GM23338 (cell line): ENCODE measurements at regions not wholly inside any gene's neighbourhood (a gene's known extent, or its start where the extent isn't known, plus 50 kb on each side); places are given as distances from the start of the nearest gene placed in this dataset.

Source experiments
- ATAC-seq: fragments of 200-7000 bp; cut with Tn5 transposase; 3 replicates; pipeline ENCODE4 v1.9.1; 2020
- DNase-seq: peaks from one replicate; pipeline ENCODE4 v3.0.0-alpha.2; 2015; ENCODE audit warnings: low spot score
- H2AFZ ChIP-seq: fragments of 200-600 bp; sonication (generic); 2 replicates; pipeline ENCODE4 v1.8.0; 2016; ENCODE audit warnings: antibody characterized with exemption, mild to moderate bottlenecking, moderate library complexity
- H3F3A ChIP-seq: fragments of 200-600 bp; sonication (generic); replicated peaks from 2 replicates; pipeline ENCODE4 v1.8.0; 2017; ENCODE audit warnings: antibody characterized with exemption, mixed run types, low read depth
- H3K27ac ChIP-seq: fragments of 200-600 bp; sonication (generic); 2 replicates; pipeline ENCODE4 v1.6.1; 2016; ENCODE audit warnings: low read depth
- H3K27me3 ChIP-seq: fragments of 200-600 bp; sonication (generic); 2 replicates; pipeline ENCODE4 v1.8.0; 2016; ENCODE audit warnings: mild to moderate bottlenecking, mixed run types, moderate library complexity; ENCODE audit not compliant: insufficient read depth
- H3K36me3 ChIP-seq: fragments of 200-600 bp; sonication (generic); 2 replicates; pipeline ENCODE4 v1.8.0; 2016; ENCODE audit warnings: mild to moderate bottlenecking; ENCODE audit not compliant: insufficient read depth
- H3K4me1 ChIP-seq: fragments of 200-600 bp; sonication (generic); 2 replicates; pipeline ENCODE4 v1.8.0; 2016; ENCODE audit warnings: mild to moderate bottlenecking, moderate library complexity; ENCODE audit not compliant: insufficient read depth
- H3K4me2 ChIP-seq: fragments of 200-600 bp; sonication (generic); 2 replicates; pipeline ENCODE4 v1.7.1; 2017; ENCODE audit warnings: mixed run types
- H3K4me3 ChIP-seq: fragments of 200-600 bp; sonication (generic); 2 replicates; pipeline ENCODE4 v1.6.1; 2016; ENCODE audit warnings: mixed run types
- H3K79me2 ChIP-seq: fragments of 200-600 bp; sonication (generic); replicated peaks from 2 replicates; pipeline ENCODE4 v1.8.0; 2017; ENCODE audit warnings: mild to moderate bottlenecking; ENCODE audit not compliant: insufficient read depth
- H3K9me2 ChIP-seq: fragments of 200-600 bp; sonication (generic); 2 replicates; pipeline ENCODE4 v1.8.0; 2017; ENCODE audit not compliant: insufficient read depth
- H4K20me1 ChIP-seq: fragments of 200-600 bp; sonication (generic); replicated peaks from 2 replicates; pipeline ENCODE4 v1.8.0; 2017; ENCODE audit warnings: mild to moderate bottlenecking; ENCODE audit not compliant: insufficient read depth
- H3K27ac Mint-ChIP-seq: 2 replicates; pipeline ENCODE4 v1.8.0; 2020; ENCODE audit warnings: inconsistent platforms, mild to moderate bottlenecking, moderate library complexity, mixed read lengths
- H3K27me3 Mint-ChIP-seq: 3 replicates; pipeline ENCODE4 v1.8.0; 2022; ENCODE audit warnings: low read depth, mild to moderate bottlenecking, moderate library complexity, mixed read lengths, inconsistent platforms; ENCODE audit not compliant: insufficient read depth, poor library complexity
- H3K36me3 Mint-ChIP-seq: 3 replicates; pipeline ENCODE4 v1.8.0; 2021; ENCODE audit warnings: low read depth, mild to moderate bottlenecking, inconsistent platforms, moderate library complexity, mixed read lengths
- H3K4me1 Mint-ChIP-seq: 3 replicates; pipeline ENCODE4 v1.8.0; 2020; ENCODE audit warnings: mild to moderate bottlenecking, inconsistent platforms, mixed read lengths
- H3K4me3 Mint-ChIP-seq: 3 replicates; pipeline ENCODE4 v1.8.0; 2021; ENCODE audit warnings: moderate library complexity, mild to moderate bottlenecking, inconsistent platforms, mixed read lengths
- H3K9me3 Mint-ChIP-seq: 3 replicates; pipeline ENCODE4 v1.8.0; 2020; ENCODE audit warnings: moderate library complexity, mild to moderate bottlenecking, inconsistent platforms, mixed read lengths
- CREB1 ChIP-seq: fragments of 250-450 bp; sonication (Bioruptor Pico); IDR thresholded peaks from 2 replicates; pipeline ENCODE4 v1.5.0; 2020; ENCODE audit warnings: low read depth, mild to moderate bottlenecking, moderate library complexity
- EZH2phosphoT487 ChIP-seq: fragments of 200-600 bp; sonication (generic); IDR thresholded peaks from one replicate; pipeline ENCODE4 v1.8.1; 2018; ENCODE audit warnings: antibody characterized with exemption; ENCODE audit not compliant: unreplicated experiment
- NANOG ChIP-seq: IDR thresholded peaks from 2 replicates; pipeline ENCODE4 v1.6.1; 2016; ENCODE audit warnings: antibody characterized with exemption, borderline replicate concordance
- STAT1 ChIP-seq: IDR thresholded peaks from one replicate; pipeline ENCODE4 v1.6.1; 2016; ENCODE audit warnings: antibody characterized with exemption; ENCODE audit not compliant: unreplicated experiment
- ZNF114 ChIP-seq: fragments of 250-450 bp; sonication (Bioruptor Pico); IDR thresholded peaks from 2 replicates; pipeline ENCODE4 v1.5.0; 2020; ENCODE audit warnings: mild to moderate bottlenecking, moderate library complexity
- ZNF462 ChIP-seq: fragments of 250-450 bp; sonication (Bioruptor Pico); IDR thresholded peaks from 2 replicates; pipeline ENCODE4 v1.5.0; 2020; ENCODE audit warnings: mild to moderate bottlenecking, moderate library complexity
- TF ChIP-seq, protein P1 (sequence below), 2 experiments: fragments of 200-600 bp in 1 of 2; sonication (generic) in 1 of 2; conservative IDR thresholded peaks; 2 replicates each; pipeline versions ENCODE4 v1.5.1 to v1.6.1; 2016 to 2017; ENCODE audit warnings: antibody characterized with exemption in 2 of 2, low read depth in 2 of 2, mild to moderate bottlenecking in 2 of 2, moderate library complexity in 1 of 2

GRCh38 chr16:86082418-86083030 is 183.6 kb downstream of the IRF8 start:
- peaks cover 10% of the 10 kb centered on the region for H3K27me3 Mint-ChIP-seq
- ATAC-seq, result no peak
- no peak for DNase-seq

More at GRCh38 chr16:86082418-86083030, 183.6 kb downstream of the IRF8 start:
- Mint-ChIP-seq H3K4me1 (peaks cover 2% of the 10 kb centered on the region; the same call in 2 of the 3 replicates), H3K4me3 (no peak overlapping the region), H3K9me3 (no peaks in the 10 kb centered on the region), H3K27ac (no peak overlapping the region), H3K36me3 (no peaks in the 10 kb centered on the region)
- H3F3A ChIP-seq, result no peaks in the 10 kb centered on the region
- no peaks in the 10 kb centered on the region for H3K79me2 ChIP-seq
- H3K4me1 ChIP-seq, result no peaks in the 10 kb centered on the region
- TF ChIP-seq ZNF462 (CRISPR knock-in tag), result no peak
- TF ChIP-seq ZNF114 (CRISPR knock-in tag), result no peak
- TF ChIP-seq CREB1, result no peak
- TF ChIP-seq, protein P1, sequence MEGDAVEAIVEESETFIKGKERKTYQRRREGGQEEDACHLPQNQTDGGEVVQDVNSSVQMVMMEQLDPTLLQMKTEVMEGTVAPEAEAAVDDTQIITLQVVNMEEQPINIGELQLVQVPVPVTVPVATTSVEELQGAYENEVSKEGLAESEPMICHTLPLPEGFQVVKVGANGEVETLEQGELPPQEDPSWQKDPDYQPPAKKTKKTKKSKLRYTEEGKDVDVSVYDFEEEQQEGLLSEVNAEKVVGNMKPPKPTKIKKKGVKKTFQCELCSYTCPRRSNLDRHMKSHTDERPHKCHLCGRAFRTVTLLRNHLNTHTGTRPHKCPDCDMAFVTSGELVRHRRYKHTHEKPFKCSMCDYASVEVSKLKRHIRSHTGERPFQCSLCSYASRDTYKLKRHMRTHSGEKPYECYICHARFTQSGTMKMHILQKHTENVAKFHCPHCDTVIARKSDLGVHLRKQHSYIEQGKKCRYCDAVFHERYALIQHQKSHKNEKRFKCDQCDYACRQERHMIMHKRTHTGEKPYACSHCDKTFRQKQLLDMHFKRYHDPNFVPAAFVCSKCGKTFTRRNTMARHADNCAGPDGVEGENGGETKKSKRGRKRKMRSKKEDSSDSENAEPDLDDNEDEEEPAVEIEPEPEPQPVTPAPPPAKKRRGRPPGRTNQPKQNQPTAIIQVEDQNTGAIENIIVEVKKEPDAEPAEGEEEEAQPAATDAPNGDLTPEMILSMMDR (conservative IDR thresholded peaks at IDR 0.05; ENCODE audit: low read depth in 2 of 2), result no peak
- no peak for TF ChIP-seq STAT1
- TF ChIP-seq NANOG, result no peak
- TF ChIP-seq EZH2phosphoT487, result no peak
- H3K36me3 ChIP-seq, result no peaks in the 10 kb centered on the region
- H3K4me3 ChIP-seq, result no peak overlapping the region
- no peak overlapping the region for H3K4me2 ChIP-seq
- H3K27me3 ChIP-seq, result no peaks in the 10 kb centered on the region
- H2AFZ ChIP-seq, result no peak overlapping the region
- H4K20me1 ChIP-seq, result no peaks in the 10 kb centered on the region
- H3K27ac ChIP-seq, result no peak overlapping the region
- no peaks in the 10 kb centered on the region for H3K9me2 ChIP-seq
